DND-41 (cell line): ENCODE measurements at regions not wholly inside any gene's neighbourhood (a gene's known extent, or its start where the extent isn't known, plus 50 kb on each side); places are given as distances from the start of the nearest gene placed in this dataset.

Experiments
- ATAC-seq: fragments of 200-7000 bp; cut with Tn5 transposase; 3 replicates; pipeline ENCODE4 v1.9.1; 2021; ENCODE audit warnings: low read depth; ENCODE audit not compliant: insufficient read depth
- DNase-seq: peaks from one replicate; pipeline ENCODE4 v3.0.0-alpha.2; 2020
- H2AFZ ChIP-seq: 2 replicates; pipeline ENCODE4 v1.6.0; 2012; ENCODE audit warnings: low read depth, low read length
- H3K27ac ChIP-seq: 2 replicates; pipeline ENCODE4 v1.5.1; 2012; ENCODE audit warnings: low read length, inconsistent platforms
- H3K27me3 ChIP-seq: fragments of 200-600 bp; sonication (generic); 2 replicates; pipeline ENCODE4 v1.6.0; 2012; ENCODE audit warnings: low read length, mild to moderate bottlenecking, inconsistent platforms; ENCODE audit not compliant: insufficient read depth, poor library complexity
- H3K36me3 ChIP-seq: 2 replicates; pipeline ENCODE4 v1.5.1; 2012; ENCODE audit warnings: low read length, inconsistent platforms; ENCODE audit not compliant: insufficient read depth
- H3K4me1 ChIP-seq: 2 replicates; pipeline ENCODE4 v1.5.1; 2012; ENCODE audit warnings: mild to moderate bottlenecking, low read length; ENCODE audit not compliant: insufficient read depth
- H3K4me2 ChIP-seq: 2 replicates; pipeline ENCODE4 v1.6.0; 2012; ENCODE audit warnings: mild to moderate bottlenecking, moderate library complexity, low read length, inconsistent platforms; ENCODE audit not compliant: insufficient read depth
- H3K4me3 ChIP-seq, 2 experiments: fragments of 200-600 bp in 1 of 2; shearing (Covaris generic) in 1 of 2; 2 replicates each; pipeline ENCODE4 v1.5.1; 2012 to 2016; ENCODE audit warnings: inconsistent platforms in 2 of 2, low read length in 2 of 2, mild to moderate bottlenecking in 2 of 2, low read depth in 1 of 2, moderate library complexity in 1 of 2
- H3K79me2 ChIP-seq: 2 replicates; pipeline ENCODE4 v1.6.0; 2012; ENCODE audit warnings: low read length, inconsistent platforms; ENCODE audit not compliant: insufficient read depth
- H3K9ac ChIP-seq: 2 replicates; pipeline ENCODE4 v1.6.0; 2012; ENCODE audit warnings: low read depth, mild to moderate bottlenecking, inconsistent platforms, low read length, moderate library complexity
- H3K9me3 ChIP-seq: 2 replicates; pipeline ENCODE4 v1.5.1; 2012; ENCODE audit warnings: low read length, moderate library complexity, mild to moderate bottlenecking, inconsistent platforms; ENCODE audit not compliant: insufficient read depth, severe bottlenecking
- H4K20me1 ChIP-seq: 2 replicates; pipeline ENCODE4 v1.6.0; 2012; ENCODE audit warnings: low read length; ENCODE audit not compliant: insufficient read depth
- EZH2 ChIP-seq: IDR thresholded peaks from 3 replicates; pipeline ENCODE4 v1.6.1; 2012; ENCODE audit warnings: borderline replicate concordance, low read depth, mild to moderate bottlenecking, moderate library complexity, low read length, inconsistent platforms; ENCODE audit not compliant: severe bottlenecking
- TF ChIP-seq, protein P1 (sequence below): IDR thresholded peaks from 2 replicates; pipeline ENCODE4 v1.5.1; 2012; ENCODE audit warnings: borderline replicate concordance, low read length, moderate library complexity, mild to moderate bottlenecking; ENCODE audit not compliant: poor library complexity, severe bottlenecking; ENCODE audit errors: extremely low read depth

DNA sequence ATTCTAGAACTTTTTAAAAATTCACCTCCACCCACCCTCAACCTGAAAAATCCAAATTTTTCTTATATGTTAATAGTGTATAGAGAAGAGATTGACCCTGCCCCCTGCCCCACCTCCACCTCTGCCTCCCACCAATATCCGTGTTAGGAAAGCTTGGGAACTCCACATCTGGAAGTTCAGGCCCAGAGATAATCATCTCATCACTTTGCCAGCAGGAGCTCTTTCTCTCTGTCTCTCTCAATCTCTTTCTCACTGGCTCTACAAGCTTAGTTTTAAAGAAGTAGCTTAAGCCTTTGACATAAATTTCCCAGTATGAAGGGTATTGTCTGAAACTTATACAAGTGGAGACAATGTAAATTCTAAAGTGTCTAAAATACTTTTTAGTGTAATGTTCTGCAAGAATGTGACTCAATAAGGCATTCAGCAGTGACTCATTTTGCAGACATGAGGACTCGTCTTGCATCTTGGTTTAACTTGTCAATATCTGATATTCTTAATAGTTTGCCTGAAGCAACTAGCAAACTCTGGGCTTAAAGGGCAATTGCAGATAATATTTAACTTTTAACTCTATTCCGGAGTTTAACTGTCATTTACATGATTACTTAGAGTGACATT is 299.8 kb upstream of the EPHA3 start:
- DNase-seq (no peak), ATAC-seq (no peak)
- no peak for TF ChIP-seq EZH2
- TF ChIP-seq, protein P1, sequence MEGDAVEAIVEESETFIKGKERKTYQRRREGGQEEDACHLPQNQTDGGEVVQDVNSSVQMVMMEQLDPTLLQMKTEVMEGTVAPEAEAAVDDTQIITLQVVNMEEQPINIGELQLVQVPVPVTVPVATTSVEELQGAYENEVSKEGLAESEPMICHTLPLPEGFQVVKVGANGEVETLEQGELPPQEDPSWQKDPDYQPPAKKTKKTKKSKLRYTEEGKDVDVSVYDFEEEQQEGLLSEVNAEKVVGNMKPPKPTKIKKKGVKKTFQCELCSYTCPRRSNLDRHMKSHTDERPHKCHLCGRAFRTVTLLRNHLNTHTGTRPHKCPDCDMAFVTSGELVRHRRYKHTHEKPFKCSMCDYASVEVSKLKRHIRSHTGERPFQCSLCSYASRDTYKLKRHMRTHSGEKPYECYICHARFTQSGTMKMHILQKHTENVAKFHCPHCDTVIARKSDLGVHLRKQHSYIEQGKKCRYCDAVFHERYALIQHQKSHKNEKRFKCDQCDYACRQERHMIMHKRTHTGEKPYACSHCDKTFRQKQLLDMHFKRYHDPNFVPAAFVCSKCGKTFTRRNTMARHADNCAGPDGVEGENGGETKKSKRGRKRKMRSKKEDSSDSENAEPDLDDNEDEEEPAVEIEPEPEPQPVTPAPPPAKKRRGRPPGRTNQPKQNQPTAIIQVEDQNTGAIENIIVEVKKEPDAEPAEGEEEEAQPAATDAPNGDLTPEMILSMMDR, result no peak
- Histone ChIP-seq H3K4me2 (no peak overlapping the region), H3K36me3 (no peaks in the 10 kb centered on the region), H3K4me1 (no peaks in the 10 kb centered on the region), H2AFZ (no peak overlapping the region), H3K27ac (no peak overlapping the region), H3K4me3 (no peak overlapping the region), H3K9ac (no peak overlapping the region), H3K79me2 (no peaks in the 10 kb centered on the region), H4K20me1 (no peaks in the 10 kb centered on the region), H3K27me3 (no peaks in the 10 kb centered on the region), H3K9me3 (no peaks in the 10 kb centered on the region)

DNA sequence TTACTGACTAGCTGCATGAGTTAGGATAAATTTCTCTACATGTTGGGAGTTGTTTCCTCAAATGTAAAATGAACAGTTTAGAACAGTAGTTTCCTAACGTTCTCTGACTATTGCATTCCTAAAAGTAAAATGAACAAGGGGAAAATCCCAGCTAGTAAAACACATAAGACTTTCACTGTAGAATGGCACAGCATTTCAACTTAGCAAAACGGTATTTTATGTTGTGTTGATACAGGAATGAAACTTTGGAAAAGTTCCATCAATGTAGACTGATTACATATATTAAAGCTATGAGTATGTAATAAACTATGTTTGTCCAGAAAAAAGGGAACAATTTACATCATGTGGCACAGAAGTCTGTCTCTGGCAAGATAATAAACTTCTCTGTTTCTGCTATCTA is 297.4 kb upstream of the EPHA3 start:
- ATAC-seq (no peak), DNase-seq (no peak)
- no peaks in the 10 kb centered on the region for H3K79me2 ChIP-seq
- H3K9me3 ChIP-seq, result no peaks in the 10 kb centered on the region
- no peaks in the 10 kb centered on the region for H3K4me1 ChIP-seq
- H3K4me2 ChIP-seq, result no peak overlapping the region
- no peak overlapping the region for H3K4me3 ChIP-seq
- H3K36me3 ChIP-seq, result no peaks in the 10 kb centered on the region
- H4K20me1 ChIP-seq, result no peaks in the 10 kb centered on the region
- no peak overlapping the region for H3K9ac ChIP-seq
- H3K27me3 ChIP-seq, result no peaks in the 10 kb centered on the region
- no peak overlapping the region for H3K27ac ChIP-seq
- no peak for TF ChIP-seq EZH2
- TF ChIP-seq, protein P1, result no peak
- no peak overlapping the region for H2AFZ ChIP-seq

DNA sequence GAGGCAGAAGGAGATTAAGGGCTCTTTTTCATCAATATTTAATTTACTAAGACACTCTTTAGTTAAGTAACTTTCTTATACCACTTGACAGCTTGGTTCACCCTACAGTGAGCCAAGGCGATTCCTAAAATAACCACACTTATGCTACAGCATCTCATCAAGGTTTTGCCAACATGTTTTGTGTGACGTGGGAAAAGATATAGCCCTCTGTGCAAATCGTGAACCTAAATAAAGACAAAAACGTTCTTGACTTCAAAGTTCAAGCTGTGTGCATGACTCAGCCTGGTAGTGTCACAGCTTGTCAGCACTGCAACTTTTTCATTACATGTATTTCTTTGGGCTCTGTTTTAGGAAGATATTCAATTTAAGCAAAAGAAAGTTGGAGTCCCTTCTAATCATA is 297.0 kb upstream of the EPHA3 start:
- H3K4me2 ChIP-seq, result no peak overlapping the region
- H3K27me3 ChIP-seq, result no peaks in the 10 kb centered on the region
- no peak overlapping the region for H2AFZ ChIP-seq
- no peaks in the 10 kb centered on the region for H3K36me3 ChIP-seq
- DNase-seq (no peak), ATAC-seq (no peak)
- H3K4me3 ChIP-seq, result no peak overlapping the region
- no peak overlapping the region for H3K27ac ChIP-seq
- no peaks in the 10 kb centered on the region for H3K79me2 ChIP-seq
- no peaks in the 10 kb centered on the region for H4K20me1 ChIP-seq
- H3K4me1 ChIP-seq, result no peaks in the 10 kb centered on the region
- no peak overlapping the region for H3K9ac ChIP-seq
- H3K9me3 ChIP-seq, result no peaks in the 10 kb centered on the region
- TF ChIP-seq, protein P1, result no peak
- TF ChIP-seq EZH2, result no peak
